ENCODE measurements at regions not wholly inside any gene's neighbourhood (a gene's known extent, or its start where the extent isn't known, plus 50 kb on each side); places are given as distances from the start of the nearest gene placed in this dataset.

DNA sequence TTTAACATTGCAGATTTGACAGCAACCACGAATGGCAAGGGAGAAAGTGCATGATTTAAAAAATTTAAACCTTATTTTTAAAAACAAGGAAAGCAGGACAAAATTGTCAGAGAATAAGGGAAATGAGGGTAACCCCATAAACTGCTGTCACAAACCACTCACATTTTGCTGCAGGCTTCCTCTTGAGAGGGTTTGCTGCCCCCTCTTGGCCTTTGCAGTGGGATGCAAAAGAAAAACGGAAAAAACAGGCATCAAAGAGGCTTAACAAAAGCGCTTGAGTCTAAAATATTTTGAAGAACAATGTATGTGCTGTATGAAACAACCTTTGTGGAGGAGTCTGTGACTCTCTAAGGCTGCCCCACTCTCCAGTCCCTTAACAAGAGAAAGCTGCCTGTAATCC lies 91.6 kb downstream of the TMX3 start:
- peak; percentile 3 for DNase-seq (ENCODE audit: low spot score)

DNA sequence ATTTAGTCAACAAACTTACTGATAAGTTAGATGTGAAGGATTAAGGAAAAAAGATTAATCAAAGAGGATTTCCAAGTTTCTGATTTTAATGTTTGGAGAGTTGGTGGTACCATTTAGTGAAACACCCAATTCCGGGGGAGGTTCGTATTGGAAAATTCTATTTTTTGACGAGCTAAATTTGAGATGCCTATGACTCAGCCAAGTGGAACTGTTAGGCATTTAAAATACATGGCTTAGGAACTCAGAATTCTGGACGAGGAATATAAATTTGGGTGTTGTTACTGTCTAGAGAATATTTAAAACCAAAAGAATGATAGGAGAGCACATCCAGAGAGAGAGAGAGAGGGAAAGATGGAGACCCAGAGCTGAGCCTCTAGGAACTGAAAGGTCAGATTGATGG lies 103.6 kb downstream of the TMX3 start:
- no peak for DNase-seq (ENCODE audit: low spot score)

DNA sequence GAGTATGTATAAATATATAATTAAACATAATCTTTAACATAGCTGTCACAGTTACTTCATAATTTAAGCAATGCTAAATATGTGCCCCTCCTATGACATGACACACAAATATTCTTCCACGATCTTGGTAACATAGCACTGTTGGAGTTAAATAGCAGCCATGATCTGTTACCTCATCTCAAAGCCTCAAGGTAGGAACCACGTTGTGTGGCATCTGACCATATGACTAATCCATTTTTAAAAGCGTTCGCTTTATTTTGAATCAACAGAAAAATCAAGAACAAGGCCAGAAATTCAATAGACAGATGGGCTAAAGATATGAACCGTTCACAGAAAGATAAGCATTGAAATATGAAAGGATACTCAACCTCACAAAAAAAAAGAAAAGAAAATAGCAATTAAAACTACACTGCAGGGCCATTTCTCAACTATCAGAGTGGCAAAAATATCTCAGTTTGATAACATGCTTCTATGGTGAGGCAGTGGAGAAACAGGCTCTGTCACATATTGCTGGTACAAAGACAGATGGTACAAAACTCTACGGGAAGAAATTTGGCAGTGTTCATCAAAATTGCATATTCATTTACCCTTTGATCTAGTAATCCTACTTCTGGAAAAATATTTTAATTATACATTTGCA lies 105.9 kb downstream of the TMX3 start:
- DNase-seq (ENCODE audit: low spot score): no peak

DNA sequence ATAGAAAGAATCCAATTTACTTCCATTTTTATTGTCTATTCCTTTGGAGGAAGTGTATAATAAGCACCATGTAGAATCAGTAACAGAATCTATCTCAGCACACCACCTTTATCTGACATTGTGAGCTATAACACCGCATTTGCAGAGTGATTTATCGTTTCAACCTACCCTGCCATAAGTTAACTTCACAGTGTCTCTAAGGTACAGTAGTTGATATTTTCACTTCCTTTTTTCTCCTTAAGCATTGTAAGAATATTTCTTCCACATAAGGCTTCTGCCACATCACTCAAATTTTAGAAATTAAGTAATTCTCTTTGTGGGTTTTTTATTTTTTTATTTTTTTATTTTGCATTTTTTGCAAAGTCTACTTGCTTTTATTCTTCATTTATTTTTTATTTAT lies 107.1 kb downstream of the TMX3 start:
- DNase-seq (ENCODE audit: low spot score): no peak

DNA sequence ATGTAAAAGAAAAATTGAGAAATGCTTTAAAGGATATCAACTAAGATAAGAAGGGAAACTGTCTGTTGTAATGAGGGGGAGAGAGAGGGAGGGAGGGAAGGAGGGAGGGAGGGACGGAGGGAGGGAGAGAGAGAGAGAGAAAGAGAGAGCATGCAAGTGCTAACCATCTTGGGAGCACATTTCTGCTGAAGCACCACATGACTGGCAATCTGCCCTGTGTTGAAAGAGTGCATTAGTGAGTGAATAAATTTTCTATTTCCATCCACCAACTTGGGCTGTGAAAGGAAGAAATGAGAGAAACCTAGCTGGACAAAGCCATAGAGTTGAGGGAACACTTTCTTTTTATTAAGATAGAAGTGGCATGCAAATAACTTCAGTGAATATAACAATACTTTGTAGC lies 110.7 kb downstream of the TMX3 start:
- no peak for DNase-seq (ENCODE audit: low spot score)

DNA sequence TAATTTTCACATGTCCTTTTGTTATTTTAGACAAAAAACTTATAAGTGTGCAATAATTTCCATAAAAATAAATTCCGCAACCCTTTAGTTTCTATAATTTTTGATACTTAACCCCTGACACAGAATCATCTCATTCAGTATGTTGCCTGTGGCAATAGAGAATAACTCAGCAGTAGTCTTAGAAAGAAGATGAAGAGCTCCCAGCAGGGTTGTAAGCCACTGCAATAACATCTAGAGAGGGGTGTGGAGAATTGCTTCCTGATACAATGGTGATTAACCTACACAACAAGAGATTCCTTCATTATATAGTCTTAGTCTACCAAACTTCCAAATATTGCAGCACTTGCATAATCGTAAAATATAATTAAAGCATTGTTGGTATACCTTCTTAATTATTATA lies 118.9 kb downstream of the TMX3 start:
- DNase-seq (ENCODE audit: low spot score): no peak

DNA sequence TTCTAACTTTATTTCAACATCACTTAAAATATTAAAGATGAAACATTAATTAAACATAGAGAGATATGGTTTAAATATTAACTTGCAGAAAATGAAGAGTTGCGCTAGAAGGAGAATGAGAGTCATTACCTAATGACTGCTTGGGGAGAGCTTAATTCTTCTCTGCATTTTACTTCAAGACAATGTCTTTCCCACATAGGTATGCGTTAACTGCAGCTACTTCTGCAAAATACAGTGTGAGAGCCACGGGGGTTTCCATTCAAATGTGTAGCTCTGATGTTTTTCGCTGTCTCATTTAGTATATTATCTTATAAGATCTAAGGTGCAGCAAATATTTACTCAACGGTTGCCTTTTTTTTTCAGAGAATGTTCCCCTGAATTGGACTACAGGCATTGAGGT lies 126.7 kb downstream of the TMX3 start:
- DNase-seq (ENCODE audit: low spot score): no peak

DNA sequence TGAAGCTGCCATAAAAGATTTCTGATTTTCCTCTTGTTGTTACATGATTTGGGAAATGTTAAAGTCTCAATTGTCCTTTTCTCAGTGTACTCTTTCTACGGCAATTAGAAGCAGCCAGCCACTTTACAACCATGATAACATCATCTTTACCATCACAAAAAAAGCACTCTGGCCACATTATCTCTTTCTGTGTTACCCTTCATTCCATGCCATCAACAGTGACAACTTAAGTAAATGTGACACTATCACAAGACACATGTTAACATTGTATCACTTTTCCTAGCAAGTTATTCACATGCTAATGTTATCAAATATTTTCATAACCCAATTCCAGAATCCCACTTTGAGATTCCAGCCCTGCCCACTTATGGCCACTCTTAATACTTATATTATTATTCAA lies 131.2 kb downstream of the TMX3 start:
- DNase-seq (ENCODE audit: low spot score): no peak

DNA sequence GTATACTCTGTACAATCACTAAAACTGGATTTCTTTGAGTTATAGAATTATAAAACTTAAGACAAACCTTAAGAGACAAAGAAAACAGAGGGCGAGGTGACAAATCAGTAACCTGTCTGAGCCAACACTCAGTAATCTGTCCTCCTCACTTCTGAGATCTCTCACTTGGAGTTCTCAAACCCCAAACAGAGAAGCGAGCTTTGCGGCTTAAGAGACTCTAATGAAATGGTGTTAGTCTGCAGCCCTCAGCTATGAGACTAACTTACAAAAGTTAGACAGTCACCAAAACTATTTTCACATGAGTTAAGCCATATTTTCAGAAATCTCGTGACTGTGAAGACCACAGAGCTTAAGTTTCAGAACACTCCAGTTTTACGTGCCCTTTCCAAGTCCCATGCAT lies 140.6 kb downstream of the TMX3 start:
- no peak for DNase-seq (ENCODE audit: low spot score)

DNA sequence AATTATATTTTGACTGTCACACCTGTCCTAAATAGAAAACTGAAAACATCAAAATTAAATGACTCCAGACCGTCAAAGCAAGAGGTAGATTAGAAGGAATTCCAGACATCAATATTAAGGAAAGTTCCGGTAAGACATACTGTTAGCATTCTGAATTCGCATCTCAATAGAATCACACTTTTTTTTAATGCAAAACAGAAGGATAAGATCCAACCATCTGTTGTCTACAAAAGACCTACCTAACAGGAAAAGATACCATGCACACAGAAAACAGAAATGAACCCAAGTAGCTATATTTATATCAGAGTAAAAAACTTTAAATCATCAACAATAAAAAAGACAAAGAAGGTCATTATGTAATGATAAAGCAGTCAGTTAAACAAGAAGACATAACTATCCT lies 145.0 kb downstream of the TMX3 start:
- no peak for DNase-seq (ENCODE audit: low spot score)

DNA sequence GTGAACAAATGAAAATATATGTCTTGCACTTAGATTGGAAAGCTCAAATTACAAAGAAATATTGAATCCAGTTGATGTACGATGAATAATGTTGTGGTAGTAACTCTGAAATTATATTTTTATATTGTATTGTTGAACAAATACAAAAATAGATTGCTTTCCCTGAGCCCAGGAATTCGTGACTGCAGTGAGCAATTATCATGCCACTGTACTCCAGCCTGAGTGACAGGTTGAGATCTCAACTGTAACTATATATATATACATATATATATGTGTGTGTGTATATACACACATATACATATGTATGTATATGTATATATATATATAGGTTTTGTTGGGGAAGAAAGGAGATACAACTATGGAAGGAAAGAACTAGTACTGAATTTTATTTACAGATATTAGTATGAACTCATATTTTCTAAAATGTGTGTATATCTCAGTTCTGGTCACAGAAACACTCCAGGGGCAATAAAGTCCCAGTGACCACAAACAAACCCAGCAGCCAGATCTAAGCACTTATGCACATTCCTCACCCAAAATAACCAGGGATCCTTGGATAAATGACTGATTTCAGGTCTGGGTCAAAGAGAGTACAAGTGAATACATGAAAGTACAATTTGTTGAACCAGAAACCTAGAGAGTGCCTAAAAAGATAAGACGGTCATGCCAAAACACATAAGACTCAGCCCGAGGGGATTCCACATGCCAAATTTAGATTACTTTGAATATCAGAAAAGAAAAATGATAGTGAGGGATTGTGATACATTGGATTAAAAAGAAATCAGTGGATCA lies 146.3 kb downstream of the TMX3 start:
- DNase-seq (ENCODE audit: low spot score): no peak

DNA sequence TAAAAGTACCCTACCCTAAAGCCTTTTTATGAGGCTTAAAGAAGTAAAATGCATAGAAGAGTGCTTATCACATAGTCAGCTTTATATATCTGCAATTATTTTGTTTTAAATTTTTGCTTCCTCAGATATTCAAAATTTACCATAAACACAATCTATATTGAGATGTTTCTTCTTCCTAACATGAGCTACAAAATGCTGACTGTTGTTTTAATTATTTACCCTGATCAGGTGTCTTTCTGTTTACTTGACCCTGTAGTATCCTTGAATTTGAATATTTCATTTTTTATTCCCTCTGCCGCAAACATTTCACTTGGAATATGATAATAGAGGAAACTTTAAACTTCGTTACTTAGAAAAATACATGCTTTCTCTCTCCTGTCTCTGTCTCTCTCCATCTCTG lies 147.9 kb downstream of the TMX3 start:
- DNase-seq (ENCODE audit: low spot score): no peak

DNA sequence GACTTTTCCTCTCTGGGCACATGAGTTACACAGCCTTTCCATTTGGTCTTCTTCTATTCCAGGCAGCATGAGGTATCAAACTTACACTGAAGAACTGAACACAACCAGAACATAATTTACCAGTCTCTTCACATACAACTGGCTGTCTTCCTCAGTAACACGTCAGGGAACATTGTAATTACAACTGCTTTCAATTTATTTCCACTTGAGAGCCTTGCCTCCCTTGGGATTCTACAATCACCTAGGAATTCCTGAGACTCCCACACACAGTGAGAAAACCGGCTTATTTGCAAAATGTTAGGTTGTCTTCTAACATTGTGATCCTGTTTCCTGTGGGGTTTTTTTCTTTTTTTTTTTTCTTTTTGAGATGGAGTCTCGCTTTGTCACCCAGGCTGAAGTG lies 149.9 kb downstream of the TMX3 start:
- DNase-seq (ENCODE audit: low spot score): no peak

DNA sequence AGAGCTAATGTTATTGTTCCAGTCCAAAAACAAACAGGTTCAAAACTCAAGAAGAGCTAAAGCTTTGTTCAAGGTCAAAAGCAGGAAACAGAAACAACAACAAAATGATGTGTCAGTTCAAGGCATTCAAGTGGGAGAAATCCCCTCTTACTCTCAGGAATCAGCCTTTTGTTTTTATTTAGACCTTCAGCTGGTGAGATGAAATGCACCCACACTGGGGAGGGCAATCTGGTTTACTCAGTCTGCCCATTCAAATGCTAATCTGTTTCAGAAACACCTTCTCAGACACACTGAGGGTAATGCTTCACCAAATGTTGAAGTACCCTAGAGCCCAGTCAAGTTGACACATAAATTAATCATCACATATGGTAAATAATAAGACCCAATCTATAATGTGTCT lies 150.6 kb downstream of the TMX3 start:
- DNase-seq (ENCODE audit: low spot score): no peak

DNA sequence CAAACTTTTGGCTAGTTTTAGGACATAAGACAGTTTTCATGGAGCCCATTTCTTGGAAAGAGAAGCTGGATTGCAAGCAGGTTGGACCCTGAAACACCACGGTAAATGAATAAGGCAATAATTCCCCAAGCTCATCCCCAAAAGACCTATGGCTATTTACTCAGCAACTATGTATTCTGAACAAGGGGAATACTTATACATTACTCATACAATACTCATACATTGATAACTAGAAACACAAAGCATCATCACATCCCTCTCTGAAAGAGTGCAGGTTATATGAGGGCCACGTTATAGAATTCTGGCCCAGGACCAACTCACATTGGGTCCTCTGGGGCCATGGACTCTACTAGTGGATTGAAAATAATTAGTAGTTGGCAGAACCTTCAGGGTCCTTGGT lies 154.8 kb downstream of the TMX3 start:
- no peak for DNase-seq (ENCODE audit: low spot score)

DNA sequence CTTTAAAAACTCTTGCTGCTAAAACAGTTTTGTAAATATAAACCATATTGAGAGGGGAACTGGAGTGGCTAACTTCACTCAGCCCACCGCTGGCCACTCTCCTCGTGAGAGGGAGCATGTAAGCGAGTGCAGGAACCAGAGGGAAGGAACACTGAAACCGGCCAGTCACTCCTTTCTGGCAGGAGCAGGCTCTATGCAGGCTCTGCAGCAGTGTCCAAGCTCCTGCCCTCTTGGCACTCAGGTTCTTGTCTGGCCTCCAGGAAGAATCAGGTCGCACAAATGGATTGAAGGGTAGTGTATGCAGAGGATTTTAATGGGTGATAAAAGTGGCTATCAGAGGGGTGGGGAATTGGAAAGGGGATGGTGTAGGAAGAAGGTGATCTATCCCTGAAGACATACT lies 157.7 kb downstream of the TMX3 start:
- DNase-seq (ENCODE audit: low spot score): no peak

DNA sequence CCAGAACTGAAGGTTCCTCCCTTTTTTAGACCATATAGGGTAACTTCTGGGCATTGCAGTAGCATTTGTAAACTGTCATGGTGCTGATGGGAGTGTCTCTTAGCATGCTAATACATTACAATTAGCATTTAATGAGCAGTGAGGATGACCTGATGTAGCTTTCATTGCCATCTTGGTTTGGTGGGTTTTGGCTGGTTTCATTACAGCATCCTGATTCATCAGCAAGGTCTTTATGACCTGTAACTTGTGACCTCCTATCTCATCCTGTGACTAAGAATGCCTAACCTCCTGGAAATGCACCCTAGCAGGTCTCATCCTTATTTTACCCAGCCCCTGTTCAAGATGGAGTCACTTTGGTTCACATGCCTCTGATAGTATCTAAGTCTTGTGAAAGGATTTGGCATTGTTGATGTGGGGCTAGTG lies 159.0 kb downstream of the TMX3 start:
- DNase-seq (ENCODE audit: low spot score): no peak

DNA sequence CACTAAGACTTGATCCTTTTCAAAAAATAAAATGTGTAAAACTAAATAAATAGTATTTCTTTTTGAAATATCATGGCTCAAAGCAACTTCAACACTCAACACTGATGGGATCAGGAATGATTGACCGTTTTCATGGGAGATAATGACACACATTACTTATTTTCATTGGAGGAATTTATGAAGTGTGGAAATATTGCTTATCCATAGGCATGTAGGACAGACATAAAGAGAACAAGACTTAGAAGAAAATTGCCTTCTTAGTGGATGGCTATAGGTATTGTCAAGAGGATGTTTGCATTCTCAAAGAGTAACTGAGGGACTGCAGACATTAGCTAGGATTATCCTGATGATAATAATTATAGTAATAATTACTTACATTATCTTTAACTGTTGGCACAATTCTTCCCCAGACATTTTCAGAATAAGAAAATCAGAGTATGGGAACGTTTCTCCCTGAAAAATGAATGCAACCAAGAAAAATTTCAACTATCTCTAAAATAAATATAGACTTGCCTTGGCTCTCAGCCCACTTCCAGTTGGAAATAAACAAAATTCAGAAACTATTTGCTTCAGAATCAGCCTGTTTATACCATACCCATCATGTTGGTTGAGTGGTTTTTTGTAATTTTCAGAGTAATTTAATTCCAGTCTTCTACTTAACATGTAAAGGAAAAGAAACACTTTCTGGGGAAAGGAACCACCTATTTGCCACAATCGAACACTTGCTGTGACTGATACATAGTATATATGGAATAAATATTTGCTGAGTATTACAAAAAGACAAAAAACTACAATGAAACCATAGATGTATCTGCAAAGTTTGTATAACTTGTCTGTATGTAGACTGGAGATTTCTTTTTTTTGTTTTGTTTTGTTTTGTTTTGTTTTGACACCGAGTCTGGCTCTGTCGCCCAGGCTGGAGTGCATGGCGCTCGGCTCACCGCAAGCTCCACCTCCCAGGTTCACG lies 165.7 kb downstream of the TMX3 start:
- DNase-seq (ENCODE audit: low spot score): no peak

DNA sequence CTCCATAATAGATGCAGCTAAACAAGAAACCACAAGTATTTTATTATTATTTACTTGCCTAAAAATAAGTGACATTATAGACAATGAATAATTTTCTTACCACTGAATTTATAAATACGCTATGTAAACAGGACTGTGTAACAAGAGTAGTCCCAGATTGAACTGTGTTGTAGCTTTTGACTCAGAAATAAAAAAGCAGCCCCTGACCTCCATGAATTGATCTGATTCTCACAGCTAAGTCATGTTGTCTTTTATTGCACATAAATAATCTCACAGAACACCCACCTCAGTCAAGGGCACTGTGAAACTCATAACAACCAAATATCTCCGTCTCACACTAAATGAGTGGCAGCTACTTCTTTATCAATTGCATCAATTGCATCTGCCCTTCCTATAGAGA lies 171.6 kb downstream of the TMX3 start:
- no peak for DNase-seq (ENCODE audit: low spot score)

DNA sequence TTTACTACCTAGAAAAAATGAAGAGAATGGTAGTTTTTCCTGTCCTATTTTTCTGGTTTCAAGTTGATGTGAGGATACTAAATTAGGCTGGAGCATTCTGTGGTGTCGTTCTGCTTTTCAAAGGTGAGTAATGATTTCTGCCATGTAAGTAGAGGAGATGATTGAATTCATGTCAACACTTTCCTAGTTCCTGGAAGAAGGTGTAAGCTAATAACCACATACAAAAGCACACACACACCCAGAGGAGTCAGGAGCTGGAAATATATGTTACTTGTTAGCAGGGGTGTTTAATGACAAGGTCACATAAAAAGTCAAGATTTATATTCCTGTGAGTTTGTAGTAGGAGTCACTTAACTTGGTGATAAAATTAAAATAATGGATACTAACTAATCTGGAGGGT lies 172.1 kb downstream of the TMX3 start:
- DNase-seq (ENCODE audit: low spot score): no peak

DNA sequence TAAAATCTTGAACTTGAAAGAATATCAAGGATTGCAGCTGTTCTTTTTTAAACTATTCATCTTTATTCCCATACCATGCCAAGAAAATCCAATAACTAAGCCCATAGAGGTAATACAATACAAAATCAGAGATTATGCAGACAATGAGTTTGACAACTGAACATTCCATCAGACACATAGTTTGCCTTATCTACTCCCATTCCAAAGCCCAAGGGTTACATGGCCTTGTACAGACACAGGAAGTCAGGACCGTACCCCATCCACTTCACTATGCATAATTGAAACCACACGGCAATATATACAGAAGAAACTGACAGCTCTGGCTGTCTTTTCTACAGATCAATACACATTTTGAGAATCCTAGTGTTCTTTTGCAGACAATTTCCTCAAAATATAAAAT lies 181.3 kb downstream of the TMX3 start:
- no peak for DNase-seq (ENCODE audit: low spot score)

DNA sequence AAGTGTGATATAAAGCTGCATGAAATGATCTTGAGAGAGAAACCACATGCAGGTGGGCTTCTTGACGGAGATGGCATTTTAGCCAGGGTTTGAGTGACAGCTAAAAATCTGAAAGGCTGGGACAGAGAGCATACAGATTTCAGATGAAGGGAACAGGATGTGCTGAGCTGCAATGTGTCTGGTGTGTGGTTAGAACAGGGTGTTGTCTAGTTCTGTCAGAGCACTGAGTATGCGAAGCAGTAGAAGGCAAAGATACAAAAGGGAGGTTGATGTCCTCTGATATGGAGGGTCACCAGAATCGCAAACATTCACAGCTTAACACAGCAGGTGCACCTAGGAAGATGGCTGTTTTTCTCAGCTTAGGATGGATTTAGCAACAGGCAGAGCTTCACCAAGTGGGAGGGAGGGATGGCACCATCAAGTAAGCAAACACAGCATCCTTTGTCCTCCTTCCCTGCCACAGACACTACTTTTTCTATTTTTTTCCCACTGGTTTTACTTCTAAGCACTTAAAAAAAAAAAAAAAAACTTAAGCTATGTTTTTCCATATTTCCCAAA lies 182.5 kb downstream of the TMX3 start:
- DNase-seq (ENCODE audit: low spot score): no peak

DNA sequence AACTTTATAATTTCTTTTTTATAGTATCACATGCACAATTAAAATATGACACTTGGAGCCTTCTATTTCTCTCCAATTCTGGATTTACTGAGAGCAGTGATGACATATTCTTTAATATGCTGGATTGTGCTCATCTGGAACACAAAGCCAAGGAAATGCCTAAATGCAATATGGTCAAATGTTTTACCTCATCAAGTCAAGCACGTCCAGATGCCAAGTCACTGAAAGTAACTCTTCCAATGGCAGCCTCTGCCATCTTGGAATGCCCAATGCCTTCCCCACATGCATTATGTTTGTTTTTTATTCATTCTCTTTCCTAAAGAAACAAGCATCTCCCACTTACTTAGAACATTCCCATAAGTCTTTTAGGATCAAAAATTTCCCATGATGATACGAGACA lies 189.8 kb downstream of the TMX3 start:
- no peak for DNase-seq (ENCODE audit: low spot score)

All from germinal center (tissue), 1 donor.